22Rv1 (cell line): ENCODE measurements at regions not wholly inside any gene's neighbourhood (a gene's known extent, or its start where the extent isn't known, plus 50 kb on each side); places are given as distances from the start of the nearest gene placed in this dataset.
"Not testable (repeated sequence)": the region's sequence is repeated elsewhere in the genome, so short reads cannot be mapped to it uniquely, and the experiment has no call there.

ENCODE experiments used
- H3K27ac ChIP-seq: fragments of 450-650 bp; 2 replicates; pipeline ENCODE4 v1.5.1; 2017
- ZFX ChIP-seq: fragments of 450-650 bp; IDR thresholded peaks from 2 replicates; pipeline ENCODE4 v1.6.1; 2017; ENCODE audit warnings: antibody characterized with exemption, borderline replicate concordance
- TF ChIP-seq, protein P1 (sequence below): fragments of 450-650 bp; IDR thresholded peaks from 2 replicates; pipeline ENCODE4 v1.5.1; 2017; ENCODE audit warnings: mild to moderate bottlenecking

DNA sequence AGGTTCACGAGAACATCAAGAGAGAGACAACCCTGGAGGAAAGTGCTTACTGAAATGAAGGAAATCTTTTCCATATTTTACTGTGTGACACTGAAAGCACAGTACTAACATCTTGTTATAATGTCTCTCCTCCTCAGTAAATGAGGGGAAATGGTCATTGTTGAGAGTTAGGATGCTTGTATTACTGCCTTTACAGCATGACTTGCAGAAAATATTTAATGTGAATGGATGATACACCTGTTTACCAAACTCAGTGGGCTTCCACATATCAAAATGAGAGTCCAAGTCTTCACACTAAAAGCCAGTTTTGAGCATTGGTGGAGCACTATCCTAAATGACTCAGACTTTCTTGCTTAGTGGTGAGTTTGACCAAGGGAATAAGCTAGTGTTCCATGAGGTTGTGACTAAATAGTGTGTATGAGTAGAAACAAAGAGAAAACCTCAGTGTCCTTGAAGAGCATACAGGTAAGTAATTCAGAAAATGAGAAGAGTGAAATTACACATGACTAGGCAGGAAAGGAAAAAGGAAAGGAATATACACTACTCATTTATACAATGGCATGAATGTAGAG lies 930.7 kb upstream of the CELF4 start:
- no peak overlapping the region for H3K27ac ChIP-seq
- TF ChIP-seq ZFX = no peak

DNA sequence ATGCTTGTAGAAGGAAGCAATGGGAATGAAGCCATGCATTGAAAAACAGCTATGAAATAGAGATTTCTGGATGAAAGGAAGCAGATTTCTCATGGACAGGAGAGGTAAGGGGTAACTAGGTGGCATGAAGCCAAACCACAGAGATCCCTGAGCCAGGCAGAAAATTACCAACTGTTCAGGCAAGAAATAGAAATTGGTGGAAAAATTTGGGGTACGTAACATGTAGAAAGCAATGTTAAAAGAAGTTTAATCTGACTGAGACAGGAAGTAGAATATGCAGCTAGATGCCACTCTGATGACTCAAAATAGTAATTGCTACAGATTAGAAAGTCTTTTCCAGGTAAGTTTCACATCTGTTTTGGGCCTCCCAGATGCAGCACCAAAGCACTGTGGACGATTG lies 928.5 kb upstream of the CELF4 start:
- no peak overlapping the region for H3K27ac ChIP-seq
- no peak for TF ChIP-seq ZFX
- TF ChIP-seq, protein P1, sequence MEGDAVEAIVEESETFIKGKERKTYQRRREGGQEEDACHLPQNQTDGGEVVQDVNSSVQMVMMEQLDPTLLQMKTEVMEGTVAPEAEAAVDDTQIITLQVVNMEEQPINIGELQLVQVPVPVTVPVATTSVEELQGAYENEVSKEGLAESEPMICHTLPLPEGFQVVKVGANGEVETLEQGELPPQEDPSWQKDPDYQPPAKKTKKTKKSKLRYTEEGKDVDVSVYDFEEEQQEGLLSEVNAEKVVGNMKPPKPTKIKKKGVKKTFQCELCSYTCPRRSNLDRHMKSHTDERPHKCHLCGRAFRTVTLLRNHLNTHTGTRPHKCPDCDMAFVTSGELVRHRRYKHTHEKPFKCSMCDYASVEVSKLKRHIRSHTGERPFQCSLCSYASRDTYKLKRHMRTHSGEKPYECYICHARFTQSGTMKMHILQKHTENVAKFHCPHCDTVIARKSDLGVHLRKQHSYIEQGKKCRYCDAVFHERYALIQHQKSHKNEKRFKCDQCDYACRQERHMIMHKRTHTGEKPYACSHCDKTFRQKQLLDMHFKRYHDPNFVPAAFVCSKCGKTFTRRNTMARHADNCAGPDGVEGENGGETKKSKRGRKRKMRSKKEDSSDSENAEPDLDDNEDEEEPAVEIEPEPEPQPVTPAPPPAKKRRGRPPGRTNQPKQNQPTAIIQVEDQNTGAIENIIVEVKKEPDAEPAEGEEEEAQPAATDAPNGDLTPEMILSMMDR = no peak

DNA sequence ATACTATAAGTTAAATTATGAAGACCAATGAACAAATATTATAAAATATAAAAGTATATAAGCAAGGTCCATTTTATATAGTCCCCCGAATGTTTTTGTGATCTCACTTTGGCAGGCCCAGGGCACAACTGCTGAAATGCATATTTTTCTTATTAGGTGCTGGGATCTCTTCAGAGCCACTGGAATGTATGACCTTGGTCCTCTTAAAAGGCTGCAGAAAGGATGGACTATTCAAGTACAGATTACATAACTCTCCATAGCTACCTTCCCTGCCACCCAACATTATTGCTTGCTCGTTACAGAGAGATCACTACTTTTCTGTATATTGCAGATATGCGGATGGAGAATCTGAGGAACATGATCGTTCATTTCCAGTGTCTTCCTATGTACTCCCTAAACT lies 925.6 kb upstream of the CELF4 start:
- no peak overlapping the region for H3K27ac ChIP-seq
- TF ChIP-seq, protein P1 = no peak
- TF ChIP-seq ZFX = no peak

DNA sequence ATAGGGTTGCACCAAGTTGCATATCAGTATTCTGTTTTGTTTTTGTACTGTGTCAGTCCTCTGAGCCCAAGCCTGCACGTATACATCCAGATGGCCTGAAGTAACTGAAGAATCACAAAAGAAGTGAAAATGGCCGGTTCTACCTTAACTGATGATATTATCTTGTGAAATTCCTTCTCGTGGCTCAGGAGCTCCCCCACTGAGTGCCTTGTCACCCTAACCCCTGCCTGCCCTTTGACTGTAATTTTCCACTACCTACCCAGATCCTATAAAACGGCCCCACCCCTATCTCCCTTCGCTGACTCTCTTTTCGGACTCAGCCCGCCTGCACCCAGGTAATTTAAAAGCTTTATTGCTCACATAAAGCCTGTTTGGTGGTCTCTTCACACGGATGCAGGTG lies 924.1 kb upstream of the CELF4 start:
- H3K27ac ChIP-seq = not testable (repeated sequence)

DNA sequence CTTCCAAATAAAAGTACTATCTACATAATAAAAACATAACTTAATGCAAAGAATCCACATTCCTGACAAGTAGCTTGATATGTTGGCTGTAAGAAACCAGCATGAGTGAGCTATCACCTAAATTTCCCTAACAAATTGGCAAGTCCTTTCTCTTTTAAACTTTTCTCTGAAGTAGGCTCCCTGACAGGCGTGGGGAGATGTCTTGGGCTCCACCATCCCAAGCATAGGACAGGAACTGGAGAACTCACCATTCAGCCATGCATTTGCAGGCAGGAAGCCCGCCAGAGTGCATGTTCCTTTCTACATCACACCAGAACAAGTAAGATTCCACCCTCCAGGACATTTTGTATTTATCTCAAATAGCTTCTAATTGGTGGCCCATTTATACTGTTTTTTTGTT lies 921.9 kb upstream of the CELF4 start:
- no peak overlapping the region for H3K27ac ChIP-seq
- TF ChIP-seq, protein P1 = no peak
- no peak for TF ChIP-seq ZFX

DNA sequence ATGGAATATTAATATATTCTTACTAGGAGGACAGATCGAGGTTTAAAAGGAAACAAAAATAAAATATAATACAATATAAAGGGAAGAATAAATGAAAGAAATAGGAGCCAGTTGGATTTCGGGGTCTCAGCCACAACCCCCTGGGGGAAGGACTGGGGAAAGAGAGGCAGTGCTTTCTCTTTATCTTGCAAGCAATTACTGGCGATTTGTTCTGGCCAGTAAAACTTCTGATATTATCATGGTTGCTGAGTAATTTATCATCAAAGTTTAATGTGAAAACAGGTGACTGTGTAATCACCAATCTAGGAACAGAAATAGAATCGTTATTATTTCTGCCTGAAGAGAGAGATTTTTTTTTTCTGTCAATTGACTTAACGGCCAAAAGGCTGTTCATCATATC lies 917.7 kb upstream of the CELF4 start:
- no peak overlapping the region for H3K27ac ChIP-seq
- TF ChIP-seq, protein P1 = no peak
- TF ChIP-seq ZFX = no peak

DNA sequence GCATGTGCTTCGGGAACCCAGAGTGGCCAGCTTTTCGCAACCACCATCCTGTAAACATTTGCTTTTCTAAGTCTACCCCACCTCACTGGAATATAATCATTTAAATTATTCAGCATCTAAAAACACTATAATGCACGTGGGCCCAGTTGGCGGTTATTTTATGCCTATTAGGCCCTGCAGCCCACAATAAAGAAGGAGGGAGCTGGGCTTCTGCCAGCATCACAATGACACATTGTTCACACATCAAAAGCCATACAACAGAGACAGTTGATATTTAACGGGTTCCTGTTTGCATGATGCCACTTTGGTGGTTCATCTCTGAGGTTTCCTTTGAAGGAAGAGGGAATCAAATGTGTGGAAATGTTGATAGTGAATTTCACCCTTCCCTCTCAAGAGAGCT lies 916.0 kb upstream of the CELF4 start:
- TF ChIP-seq ZFX = no peak
- TF ChIP-seq, protein P1 = no peak
- no peak overlapping the region for H3K27ac ChIP-seq

DNA sequence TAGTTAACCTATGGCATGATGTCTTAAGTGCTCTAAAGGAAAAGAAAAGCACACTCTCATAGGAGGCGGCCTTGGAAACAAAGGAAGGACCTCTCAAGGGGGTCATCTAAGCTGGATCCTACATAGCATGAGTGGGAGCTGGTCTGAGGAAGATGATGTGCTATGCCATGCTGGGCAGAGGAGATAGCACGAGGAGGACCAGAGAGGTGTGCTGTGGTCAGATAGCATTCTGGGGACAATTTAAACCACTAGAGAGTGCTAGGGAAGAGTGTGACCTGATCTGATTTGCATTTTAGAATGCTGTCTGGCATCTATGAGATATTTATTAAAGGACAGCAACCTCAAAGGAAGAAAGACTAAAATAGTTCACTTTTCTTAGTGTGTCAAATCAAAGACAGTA lies 910.1 kb upstream of the CELF4 start:
- no peak overlapping the region for H3K27ac ChIP-seq
- TF ChIP-seq, protein P1 = no peak
- no peak for TF ChIP-seq ZFX
